Transverse colon (tissue), 3 donors: ENCODE measurements at regions not wholly inside any gene's neighbourhood (a gene's known extent, or its start where the extent isn't known, plus 50 kb on each side); places are given as distances from the start of the nearest gene placed in this dataset.

Experiments
- CTCF ChIP-seq, 5 experiments: fragments of 200-600 bp in 3 of 5; fragments of 450-650 bp in 2 of 5; sonication (generic) in 3 of 5; IDR thresholded peaks; 1 replicate in 2 of 5; 2 replicates in 3 of 5; pipeline ENCODE4 v1.5.1; 2016 to 2017; ENCODE audit warnings: antibody characterized with exemption in 5 of 5, inconsistent platforms in 3 of 5, mild to moderate bottlenecking in 2 of 5, moderate library complexity in 1 of 5
- POLR2A ChIP-seq: fragments of 450-650 bp; IDR thresholded peaks from one replicate; pipeline ENCODE4 v1.6.1; 2016; ENCODE audit warnings: antibody characterized with exemption, mild to moderate bottlenecking, moderate library complexity

DNA sequence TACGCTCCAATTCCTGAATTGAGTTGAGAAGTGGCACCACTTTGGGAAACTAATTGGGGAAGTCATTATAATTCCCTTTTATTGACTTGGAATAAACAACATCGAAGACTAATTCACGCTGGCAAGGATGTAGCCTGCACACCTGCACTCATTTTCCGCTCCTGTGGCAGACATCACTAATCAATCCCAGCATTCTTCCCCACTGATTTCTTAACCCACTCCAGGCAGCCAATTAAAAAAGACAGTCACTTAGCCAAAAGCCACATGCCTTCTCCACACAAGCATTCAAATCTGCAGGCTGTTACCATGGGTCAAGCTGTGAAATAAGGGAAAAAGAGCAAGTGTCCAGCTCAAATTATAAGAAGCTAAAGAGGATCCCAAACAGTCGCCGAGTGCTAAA is 68.2 kb upstream of the HRH2 start:
- no peak for TF ChIP-seq CTCF (IDR thresholded peaks at IDR 0.05)
- TF ChIP-seq POLR2A = no peak
